Stimulated activated CD8-positive, alpha-beta memory T cell treated with anti-CD3 and anti-CD28 coated beads, Interleukin-15, amount 100 ng/mL, for 48 hours (primary cell): ENCODE measurements at regions not wholly inside any gene's neighbourhood (a gene's known extent, or its start where the extent isn't known, plus 50 kb on each side); places are given as distances from the start of the nearest gene placed in this dataset.

Source experiments
- DNase-seq, 2 donors: peaks; one replicate each; pipeline ENCODE4 v3.0.0-alpha.2; 2020; ENCODE audit warnings: low read depth in 2 of 2

DNA sequence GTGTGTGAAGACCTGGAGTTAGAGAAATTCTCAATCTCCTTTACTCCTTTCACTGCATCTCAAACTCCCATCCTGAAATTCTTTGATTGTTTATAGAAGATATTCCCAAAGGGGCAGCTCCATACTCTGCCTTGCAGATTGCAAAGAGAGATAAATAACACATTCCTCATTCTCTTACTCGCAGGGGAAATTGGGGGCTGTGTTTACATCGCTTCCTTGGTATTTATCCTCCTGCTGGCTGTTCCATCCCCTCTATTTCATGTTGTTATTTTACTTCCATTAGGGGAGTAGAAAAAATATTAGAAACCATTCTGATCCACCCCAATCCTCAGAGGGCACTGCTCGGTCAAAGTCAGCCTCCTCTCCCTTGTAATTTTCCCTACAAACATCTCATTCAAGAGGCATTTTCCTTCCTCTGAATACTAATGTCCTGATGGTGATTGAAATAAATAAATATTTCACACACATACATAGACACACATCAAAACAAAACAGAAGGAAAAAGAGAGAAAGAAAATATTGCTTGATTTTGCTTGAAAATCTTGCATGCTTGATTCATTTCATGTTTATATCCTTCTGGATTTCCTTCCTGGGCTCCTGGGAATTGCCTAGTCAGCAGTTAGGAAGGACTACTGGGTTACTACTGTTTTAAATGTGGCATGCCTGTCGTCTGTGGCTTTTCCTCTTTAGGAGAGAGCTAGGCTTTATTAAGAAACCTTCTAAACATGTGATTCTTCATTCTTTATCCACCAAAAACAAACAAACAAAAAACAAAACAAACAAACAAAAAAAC lies 420.1 kb upstream of the PAPPA start:
- DNase-seq: no peak

- DNase-seq: no peak
These were observed 414.3 kb upstream of the PAPPA start for GRCh38 chr9:115739096-115739875.

DNA sequence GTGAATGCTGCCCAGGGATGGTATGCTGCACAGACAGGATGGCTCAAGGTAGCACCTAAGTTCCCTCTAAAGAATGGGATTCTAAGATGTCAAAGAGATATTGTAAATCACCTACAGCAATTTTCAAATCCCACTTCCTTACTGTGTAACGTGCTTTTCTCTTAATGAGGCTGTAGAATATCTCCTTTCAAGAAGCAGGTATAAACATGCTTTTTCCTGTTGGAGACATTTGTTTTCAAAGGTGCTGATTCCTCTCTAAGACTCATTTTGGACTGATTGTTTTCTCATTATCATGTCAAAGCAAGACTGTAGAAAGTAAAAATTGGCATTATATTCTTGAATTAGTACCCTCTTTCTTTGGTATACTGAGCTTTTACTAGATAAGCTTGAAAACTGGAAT lies 412.6 kb upstream of the PAPPA start:
- DNase-seq: no peak

- DNase-seq: no peak
These were observed 409.6 kb upstream of the PAPPA start for GRCh38 chr9:115743709-115744605.

DNA sequence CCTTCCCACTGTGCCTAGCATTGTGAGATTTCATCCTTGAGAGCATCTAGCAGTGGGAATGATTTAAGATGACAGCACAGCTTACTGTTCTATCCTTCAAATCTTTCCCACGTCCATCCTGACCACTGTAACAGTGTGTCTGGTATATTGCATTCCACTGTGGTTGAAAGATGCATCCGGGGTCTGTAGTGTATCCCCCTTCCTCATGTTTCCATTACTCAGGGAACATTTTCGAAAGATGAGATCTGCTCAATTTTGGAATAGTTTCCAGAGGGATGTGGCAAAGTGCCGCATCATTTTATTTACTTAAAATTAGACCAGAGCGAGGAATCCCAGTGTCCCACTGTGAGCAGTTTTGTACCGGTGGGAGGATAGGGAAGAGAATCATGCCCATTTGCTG lies 407.1 kb upstream of the PAPPA start:
- no peak for DNase-seq

DNA sequence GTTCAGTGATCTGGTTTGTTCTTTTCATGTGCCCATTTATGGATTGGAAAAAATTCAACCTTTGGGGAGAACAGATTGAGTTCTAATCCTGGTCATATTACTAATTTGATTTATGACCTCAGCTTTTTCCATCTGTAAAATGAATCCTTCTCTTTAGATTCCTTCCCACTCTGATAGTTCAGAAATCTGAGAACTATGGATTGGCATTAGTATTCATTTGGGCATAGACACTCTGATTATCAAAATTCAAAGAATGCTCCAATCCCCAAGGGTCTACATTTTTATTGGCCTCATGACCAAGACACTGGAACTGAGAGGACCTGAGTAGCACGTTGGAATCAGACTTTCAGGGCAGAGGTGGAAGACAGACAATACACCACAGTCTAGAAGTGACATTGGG lies 405.9 kb upstream of the PAPPA start:
- no peak for DNase-seq

GRCh38 chr9:115756736-115757135 lies 396.9 kb upstream of the PAPPA start:
- DNase-seq: no peak

DNA sequence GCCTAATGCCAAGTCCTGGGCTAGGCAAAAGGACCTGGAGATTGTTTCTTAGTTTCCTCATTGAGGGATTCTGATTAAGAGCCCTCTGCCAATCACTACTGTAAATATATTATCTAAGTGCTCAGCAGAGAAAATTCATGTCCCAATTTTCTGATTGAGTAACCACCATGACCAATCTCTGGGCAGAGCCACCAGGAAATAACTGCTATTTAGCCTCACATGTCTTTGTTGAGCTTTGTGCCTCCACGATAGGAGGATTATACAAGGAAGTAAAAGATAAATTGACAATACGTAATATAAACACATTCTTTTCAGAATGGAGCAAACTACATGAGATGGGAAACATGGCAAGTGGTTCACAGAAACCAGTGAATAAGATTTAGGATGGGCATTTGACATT lies 396.1 kb upstream of the PAPPA start:
- no peak for DNase-seq

GRCh38 chr9:115758441-115758840 lies 395.1 kb upstream of the PAPPA start:
- no peak for DNase-seq

- no peak for DNase-seq
These were observed 394.2 kb upstream of the PAPPA start for GRCh38 chr9:115759426-115759825.

- DNase-seq: no peak
These were observed 388.9 kb upstream of the PAPPA start for GRCh38 chr9:115764645-115765044.

GRCh38 chr9:115765060-115765459 lies 388.5 kb upstream of the PAPPA start:
- DNase-seq: no peak

DNA sequence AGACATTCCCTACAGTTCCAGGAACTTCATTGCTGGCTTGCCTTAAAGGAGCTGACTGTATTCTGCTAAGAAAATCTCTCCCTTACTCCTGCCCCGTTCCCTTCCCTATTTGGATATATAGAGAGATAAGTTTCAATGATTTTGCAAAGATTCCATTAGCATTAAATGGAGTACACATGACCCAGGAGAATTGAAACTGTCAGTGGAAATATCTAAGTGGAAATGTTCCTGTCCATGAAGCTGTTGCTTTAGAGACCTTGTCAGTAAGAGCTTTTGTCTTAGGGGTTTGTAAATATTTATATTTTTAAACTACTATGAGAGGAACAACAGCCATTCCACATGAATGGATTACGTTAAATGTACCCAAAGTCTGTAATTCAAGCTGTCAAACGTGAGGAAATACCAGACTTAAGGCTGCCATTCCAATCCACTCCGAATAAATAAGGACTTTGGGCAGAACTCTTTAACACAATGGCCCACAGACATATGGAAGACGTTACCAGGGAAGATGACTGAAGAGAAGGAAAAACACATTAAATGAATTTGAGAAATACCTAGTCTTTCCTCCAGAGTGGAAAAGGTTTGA lies 387.1 kb upstream of the PAPPA start:
- no peak for DNase-seq

DNA sequence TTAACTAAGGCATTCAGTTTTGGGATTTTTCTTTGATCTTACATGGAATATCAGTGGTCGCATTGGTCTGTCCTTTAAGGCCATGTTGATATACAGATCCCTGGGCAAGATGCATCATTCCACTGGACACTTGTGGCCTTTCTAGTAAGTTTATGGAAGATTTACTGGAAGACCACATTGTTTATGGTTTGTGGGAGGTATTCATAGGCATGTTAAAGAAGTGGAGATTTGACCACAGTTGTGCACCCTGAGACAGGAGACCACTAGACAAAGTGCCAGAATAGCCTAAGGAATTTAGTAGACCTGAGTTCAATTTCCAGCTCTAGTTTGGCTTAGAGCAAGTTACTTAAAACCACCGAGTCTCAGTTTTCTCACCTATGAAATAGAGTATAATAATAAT lies 383.1 kb upstream of the PAPPA start:
- no peak for DNase-seq

DNA sequence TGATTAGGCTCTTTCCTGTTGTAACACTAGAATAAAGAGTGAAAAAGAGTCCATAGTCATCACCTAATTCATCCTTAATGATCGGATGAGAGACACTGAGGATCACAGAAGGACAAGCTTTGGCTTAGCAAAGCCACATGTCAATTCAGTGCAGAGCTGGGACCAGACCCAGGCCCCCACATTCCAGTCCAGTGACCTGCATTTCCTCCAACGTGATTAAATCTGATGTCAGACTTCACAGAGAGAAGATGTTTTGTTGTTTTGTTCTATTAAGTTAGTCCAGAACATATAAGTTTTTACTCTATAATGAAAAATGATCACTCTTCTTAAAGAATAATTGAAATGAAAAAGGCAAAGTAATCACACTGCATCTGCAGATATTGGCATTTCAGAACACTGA lies 377.9 kb upstream of the PAPPA start:
- DNase-seq: no peak

GRCh38 chr9:115777610-115778009 lies 376.0 kb upstream of the PAPPA start:
- no peak for DNase-seq

- DNase-seq: no peak
These were observed 372.4 kb upstream of the PAPPA start for GRCh38 chr9:115781070-115781736.

- DNase-seq: no peak
These were observed 367.3 kb upstream of the PAPPA start for GRCh38 chr9:115786321-115786720.

DNA sequence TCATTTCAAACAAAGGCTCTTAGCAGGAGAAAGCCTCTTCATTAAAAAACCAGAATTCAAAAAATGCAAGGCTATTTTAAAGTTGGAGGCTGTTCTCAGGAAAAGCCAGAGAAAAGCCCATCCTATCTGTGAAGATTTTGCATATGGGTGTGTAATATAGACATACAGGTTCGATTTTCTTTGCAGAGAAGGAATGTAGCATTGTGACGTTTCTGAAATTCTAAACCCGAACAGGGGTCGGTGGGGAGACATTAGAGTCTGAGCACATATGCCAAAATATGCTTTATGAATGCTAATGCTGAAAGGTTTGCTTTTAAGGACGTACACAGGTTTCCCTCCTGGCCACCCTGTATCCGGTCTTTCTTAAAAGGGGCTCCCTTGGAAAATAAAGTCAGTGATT lies 363.1 kb upstream of the PAPPA start:
- DNase-seq: no peak

DNA sequence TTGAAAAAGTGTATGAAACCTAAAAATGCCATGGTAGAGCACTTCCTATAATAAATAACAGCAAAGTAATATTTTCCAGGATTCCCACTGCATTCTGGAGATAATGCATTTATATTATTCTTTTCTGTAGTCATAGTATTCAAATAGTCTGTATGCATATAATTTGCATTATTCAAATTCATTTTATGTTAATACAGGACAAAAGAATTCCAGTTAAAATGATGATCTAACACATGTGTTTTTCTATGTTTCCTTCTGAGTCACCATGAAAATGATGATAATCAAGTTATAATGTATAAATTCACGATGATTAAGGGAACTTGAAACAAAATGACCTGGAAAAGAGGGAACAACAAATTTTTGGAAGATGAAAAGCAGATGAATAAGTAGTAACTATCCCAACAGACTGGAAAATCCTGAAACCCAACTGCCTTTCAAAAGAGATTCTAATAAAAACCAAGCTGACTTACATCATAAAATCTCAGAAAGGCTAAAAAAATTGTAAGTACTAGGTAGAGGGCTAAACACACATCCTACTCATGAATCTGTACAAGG lies 358.6 kb upstream of the PAPPA start:
- no peak for DNase-seq

DNA sequence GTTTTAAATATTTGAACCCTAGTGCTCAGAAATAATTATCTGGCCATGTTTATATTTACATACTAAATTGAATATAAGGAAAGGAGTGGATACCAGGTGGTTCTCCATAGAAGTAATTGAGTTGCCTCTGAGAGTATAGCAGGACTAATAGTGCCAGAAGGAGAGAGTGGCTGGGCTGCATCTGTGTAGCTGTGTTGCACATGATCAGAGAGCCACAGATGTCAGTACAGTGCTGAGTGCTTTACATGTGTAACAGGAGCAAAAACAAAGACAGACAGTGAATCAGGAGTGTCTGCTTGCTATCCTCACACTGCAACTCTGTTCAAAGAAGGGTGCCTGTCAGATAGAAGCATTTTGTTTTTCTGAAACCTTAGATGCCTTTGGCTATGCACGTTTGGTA lies 353.9 kb upstream of the PAPPA start:
- no peak for DNase-seq
